Fibroblast of lung (primary cell): ENCODE measurements at regions not wholly inside any gene's neighbourhood (a gene's known extent, or its start where the extent isn't known, plus 50 kb on each side); places are given as distances from the start of the nearest gene placed in this dataset.

ENCODE experiments used
- DNase-seq, 2 donors: peaks; one replicate each; pipeline versions ENCODE4 v3.0.0 to v3.0.0-alpha.2; 2010; ENCODE audit warnings: low read depth in 2 of 2
- H2AFZ ChIP-seq: 2 replicates; pipeline ENCODE4 v1.5.1; 2012; ENCODE audit warnings: low read length, control low read depth, inconsistent platforms
- H3K27ac ChIP-seq: 2 replicates; pipeline ENCODE4 v1.5.1; 2011; ENCODE audit warnings: low read length, control low read depth; ENCODE audit not compliant: insufficient read depth
- H3K27me3 ChIP-seq: 2 replicates; pipeline ENCODE4 v1.5.1; 2011; ENCODE audit warnings: mild to moderate bottlenecking, low read length; ENCODE audit not compliant: control insufficient read depth, insufficient read depth
- H3K36me3 ChIP-seq: 2 replicates; pipeline ENCODE4 v1.5.1; 2011; ENCODE audit warnings: low read length; ENCODE audit not compliant: control insufficient read depth, insufficient read depth
- H3K4me1 ChIP-seq: 2 replicates; pipeline ENCODE4 v1.5.1; 2011; ENCODE audit warnings: low read length; ENCODE audit not compliant: control insufficient read depth, insufficient read depth; ENCODE audit errors: extremely low read depth
- H3K4me2 ChIP-seq: 2 replicates; pipeline ENCODE4 v1.5.1; 2011; ENCODE audit warnings: low read length, control low read depth; ENCODE audit not compliant: insufficient read depth; ENCODE audit errors: extremely low read depth
- H3K4me3 ChIP-seq, 4 experiments: fragments of 200-600 bp in 1 of 4; sonication (generic) in 1 of 4; replicated peaks in 1 of 4; 2 replicates each; pipeline ENCODE4 v1.5.1; 2011 to 2016; ENCODE audit warnings: low read length in 4 of 4, low read depth in 3 of 4, mild to moderate bottlenecking in 3 of 4, control low read depth in 2 of 4, inconsistent platforms in 1 of 4, mixed read lengths in 1 of 4; ENCODE audit not compliant: insufficient read depth in 1 of 4; ENCODE audit errors: control extremely low read depth in 1 of 4
- H3K79me2 ChIP-seq: 2 replicates; pipeline ENCODE4 v1.5.1; 2012; ENCODE audit warnings: mild to moderate bottlenecking, low read length, inconsistent platforms; ENCODE audit not compliant: control insufficient read depth, insufficient read depth
- H3K9ac ChIP-seq: 2 replicates; pipeline ENCODE4 v1.5.1; 2011; ENCODE audit warnings: mild to moderate bottlenecking, low read length, control low read depth; ENCODE audit not compliant: insufficient read depth
- H3K9me3 ChIP-seq: 2 replicates; pipeline ENCODE4 v1.5.1; 2012; ENCODE audit warnings: low read depth, low read length; ENCODE audit not compliant: control insufficient read depth, insufficient read depth
- H4K20me1 ChIP-seq: 2 replicates; pipeline ENCODE4 v1.5.1; 2011; ENCODE audit warnings: low read length; ENCODE audit not compliant: control insufficient read depth, insufficient read depth; ENCODE audit errors: extremely low read depth
- EZH2 ChIP-seq: IDR thresholded peaks from 2 replicates; pipeline ENCODE4 v1.5.1; 2012; ENCODE audit warnings: low read length, control low read depth, mild to moderate bottlenecking; ENCODE audit errors: missing control alignments
- TF ChIP-seq, protein P1 (sequence below), 2 donors: IDR thresholded peaks in 1 of 2; conservative IDR thresholded peaks in 1 of 2; 1 replicate in 1 of 2; 2 replicates in 1 of 2; pipeline ENCODE4 v1.5.1; 2011 to 2012; ENCODE audit warnings: low read length in 2 of 2, control low read depth in 1 of 2, inconsistent platforms in 1 of 2, low read depth in 1 of 2, mild to moderate bottlenecking in 1 of 2

DNA sequence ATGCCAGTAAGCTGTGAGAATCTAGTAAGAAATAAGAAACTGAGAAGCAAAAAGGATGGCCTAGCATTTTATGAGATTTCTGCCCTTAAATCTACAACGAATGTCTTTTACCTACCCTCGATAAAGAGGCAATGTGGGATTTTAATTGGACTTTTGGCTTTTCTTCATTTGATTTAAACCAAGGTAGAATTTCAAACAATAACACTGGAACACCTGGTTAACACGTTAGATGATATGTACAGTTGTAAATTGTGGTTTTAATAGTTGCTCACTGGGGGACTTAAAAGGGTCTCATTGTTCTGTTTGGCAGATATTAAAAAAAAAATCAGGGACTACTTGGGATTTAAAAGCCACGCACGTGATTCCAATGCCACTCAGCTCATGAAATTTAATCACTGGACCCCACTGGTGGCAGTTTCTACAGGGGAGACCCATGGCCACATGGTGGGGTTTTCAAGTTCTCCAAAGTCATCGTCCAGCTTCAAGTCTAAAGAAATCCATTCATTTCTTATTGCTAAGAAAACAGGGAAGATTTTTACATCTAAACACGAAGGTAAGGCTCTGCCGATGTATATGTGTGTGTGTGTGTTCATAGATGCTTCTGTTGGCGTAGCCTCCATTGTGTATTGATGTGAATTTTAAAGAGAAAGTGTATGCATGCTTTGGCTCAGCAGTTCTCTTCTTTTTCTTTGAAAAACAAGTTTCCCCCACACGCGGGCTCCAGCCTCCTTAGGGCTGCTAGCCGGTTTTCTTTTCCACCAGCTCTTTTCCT is 588.6 kb upstream of the MKI67 start:
- no peak overlapping the region for H3K27ac ChIP-seq
- no peaks in the 10 kb centered on the region for H4K20me1 ChIP-seq
- DNase-seq = no peak
- no peaks in the 10 kb centered on the region for H3K4me1 ChIP-seq
- H3K4me3 ChIP-seq = no peak overlapping the region
- H3K4me2 ChIP-seq = no peak overlapping the region
- no peak overlapping the region for H2AFZ ChIP-seq
- no peaks in the 10 kb centered on the region for H3K79me2 ChIP-seq
- TF ChIP-seq, protein P1, sequence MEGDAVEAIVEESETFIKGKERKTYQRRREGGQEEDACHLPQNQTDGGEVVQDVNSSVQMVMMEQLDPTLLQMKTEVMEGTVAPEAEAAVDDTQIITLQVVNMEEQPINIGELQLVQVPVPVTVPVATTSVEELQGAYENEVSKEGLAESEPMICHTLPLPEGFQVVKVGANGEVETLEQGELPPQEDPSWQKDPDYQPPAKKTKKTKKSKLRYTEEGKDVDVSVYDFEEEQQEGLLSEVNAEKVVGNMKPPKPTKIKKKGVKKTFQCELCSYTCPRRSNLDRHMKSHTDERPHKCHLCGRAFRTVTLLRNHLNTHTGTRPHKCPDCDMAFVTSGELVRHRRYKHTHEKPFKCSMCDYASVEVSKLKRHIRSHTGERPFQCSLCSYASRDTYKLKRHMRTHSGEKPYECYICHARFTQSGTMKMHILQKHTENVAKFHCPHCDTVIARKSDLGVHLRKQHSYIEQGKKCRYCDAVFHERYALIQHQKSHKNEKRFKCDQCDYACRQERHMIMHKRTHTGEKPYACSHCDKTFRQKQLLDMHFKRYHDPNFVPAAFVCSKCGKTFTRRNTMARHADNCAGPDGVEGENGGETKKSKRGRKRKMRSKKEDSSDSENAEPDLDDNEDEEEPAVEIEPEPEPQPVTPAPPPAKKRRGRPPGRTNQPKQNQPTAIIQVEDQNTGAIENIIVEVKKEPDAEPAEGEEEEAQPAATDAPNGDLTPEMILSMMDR (conservative IDR thresholded peaks at IDR 0.05 in 1 of 2, IDR thresholded peaks at IDR 0.05 in 1 of 2; ENCODE audit: low read depth in 1 of 2, low read length in 2 of 2) = no peak
- TF ChIP-seq EZH2 = no peak
- no peaks in the 10 kb centered on the region for H3K27me3 ChIP-seq
- no peaks in the 10 kb centered on the region for H3K36me3 ChIP-seq
- no peak overlapping the region for H3K9ac ChIP-seq
- H3K9me3 ChIP-seq = no peaks in the 10 kb centered on the region

DNA sequence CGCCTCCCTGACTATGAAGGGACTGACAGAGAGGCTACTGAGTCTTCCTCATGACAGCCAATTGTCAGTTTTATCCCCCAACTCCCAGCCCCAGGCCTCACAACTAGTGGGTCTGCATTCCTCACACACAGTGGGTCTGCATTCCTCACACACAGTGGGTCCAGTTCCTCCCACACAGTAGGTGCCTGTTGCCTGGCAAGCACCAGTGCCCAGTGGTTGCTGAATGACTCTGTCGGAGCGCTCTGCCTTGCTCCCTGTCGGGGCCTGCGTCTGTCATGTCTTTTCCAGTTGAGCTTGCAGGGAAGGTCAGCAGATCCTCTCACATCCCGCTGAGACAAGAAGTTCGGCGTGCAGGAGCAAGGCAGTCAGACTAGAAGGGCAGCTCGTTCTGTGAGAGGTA is 590.0 kb upstream of the MKI67 start:
- no peak overlapping the region for H3K4me3 ChIP-seq
- no peaks in the 10 kb centered on the region for H3K4me1 ChIP-seq
- TF ChIP-seq, protein P1 (conservative IDR thresholded peaks at IDR 0.05 in 1 of 2, IDR thresholded peaks at IDR 0.05 in 1 of 2; ENCODE audit: low read depth in 1 of 2, low read length in 2 of 2) = no peak
- no peak for TF ChIP-seq EZH2
- no peak for DNase-seq
- no peak overlapping the region for H2AFZ ChIP-seq
- no peaks in the 10 kb centered on the region for H3K9me3 ChIP-seq
- H4K20me1 ChIP-seq = no peaks in the 10 kb centered on the region
- no peaks in the 10 kb centered on the region for H3K36me3 ChIP-seq
- H3K27me3 ChIP-seq = no peaks in the 10 kb centered on the region
- H3K79me2 ChIP-seq = no peaks in the 10 kb centered on the region
- H3K4me2 ChIP-seq = no peak overlapping the region
- no peak overlapping the region for H3K27ac ChIP-seq
- no peak overlapping the region for H3K9ac ChIP-seq

DNA sequence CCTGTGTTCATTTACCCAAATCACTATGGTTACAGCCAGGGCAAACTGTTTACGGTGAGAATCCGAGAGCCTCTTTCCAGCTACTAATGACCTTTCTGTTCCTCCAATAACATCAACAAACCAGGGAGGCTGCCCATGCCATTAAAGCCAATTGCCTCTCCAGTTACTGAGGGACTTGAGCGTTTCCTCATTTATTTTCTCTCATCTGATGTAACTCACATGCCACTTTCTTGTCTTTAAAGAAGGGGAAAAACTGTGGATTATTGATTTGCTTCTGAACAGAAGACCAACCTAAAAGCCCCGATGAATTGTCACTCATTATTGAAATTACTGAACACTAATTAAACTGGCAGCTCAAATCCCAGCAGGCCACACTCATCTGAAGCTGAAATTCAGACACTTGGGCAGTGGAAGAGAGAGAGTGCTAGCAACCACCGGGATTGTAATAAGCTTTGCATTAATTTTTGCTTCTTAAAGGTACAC is 595.8 kb upstream of the MKI67 start:
- H3K27ac ChIP-seq = no peak overlapping the region
- no peaks in the 10 kb centered on the region for H3K79me2 ChIP-seq
- no peak overlapping the region for H2AFZ ChIP-seq
- H3K4me1 ChIP-seq = no peaks in the 10 kb centered on the region
- no peaks in the 10 kb centered on the region for H3K36me3 ChIP-seq
- H3K9ac ChIP-seq = no peak overlapping the region
- H3K4me2 ChIP-seq = no peak overlapping the region
- H3K9me3 ChIP-seq = no peaks in the 10 kb centered on the region
- TF ChIP-seq, protein P1 (conservative IDR thresholded peaks at IDR 0.05 in 1 of 2, IDR thresholded peaks at IDR 0.05 in 1 of 2; ENCODE audit: low read depth in 1 of 2, low read length in 2 of 2) = no peak
- no peak for TF ChIP-seq EZH2
- no peak overlapping the region for H3K4me3 ChIP-seq
- no peaks in the 10 kb centered on the region for H3K27me3 ChIP-seq
- H4K20me1 ChIP-seq = no peaks in the 10 kb centered on the region
- no peak for DNase-seq
